ENCODE measurements at regions not wholly inside any gene's neighbourhood (a gene's known extent, or its start where the extent isn't known, plus 50 kb on each side); places are given as distances from the start of the nearest gene placed in this dataset.

- H3K27ac ChIP-seq = no peak overlapping the region
- TF ChIP-seq POLR2A (IDR thresholded peaks at IDR 0.05) (no peak), EP300 (IDR thresholded peaks at IDR 0.05) (no peak), CTCF (IDR thresholded peaks at IDR 0.05) (no peak)
- peaks cover 0 to 28% (median 0%) of the 10 kb centered on the region in 4 donors for H3K9me3 ChIP-seq
- 93 to 96% methylated on average over 5 of the region's 5 CpGs for WGBS, 2 donors
- no peak for DNase-seq (ENCODE audit: low spot score in 2 of 2)
- H3K4me1 ChIP-seq = no peaks in the 10 kb centered on the region
- H3K4me3 ChIP-seq = no peak overlapping the region
- no peaks in the 10 kb centered on the region for H3K36me3 ChIP-seq
- no peaks in the 10 kb centered on the region for H3K27me3 ChIP-seq
Measured at GRCh38 chr2:172658945-172659344, 76.7 kb upstream of the RAPGEF4 start.

- H3K27me3 ChIP-seq = no peaks in the 10 kb centered on the region
- H3K36me3 ChIP-seq = no peaks in the 10 kb centered on the region
- WGBS, 2 donors = 59 to 62% methylated on average over 3 of the region's 3 CpGs
- TF ChIP-seq CTCF (IDR thresholded peaks at IDR 0.05) (no peak), POLR2A (IDR thresholded peaks at IDR 0.05) (no peak), EP300 (IDR thresholded peaks at IDR 0.05) (no peak)
- no peak overlapping the region for H3K27ac ChIP-seq
- H3K4me1 ChIP-seq = no peaks in the 10 kb centered on the region
- DNase-seq (ENCODE audit: low spot score in 2 of 2) = no peak
- peaks cover 0 to 26% (median 0%) of the 10 kb centered on the region in 4 donors for H3K9me3 ChIP-seq
- no peak overlapping the region for H3K4me3 ChIP-seq
Measured at GRCh38 chr2:172662099-172662498, 73.5 kb upstream of the RAPGEF4 start.

- H3K9me3 ChIP-seq = peaks cover 0 to 3% (median 0%) of the 10 kb centered on the region in 4 donors
- no peaks in the 10 kb centered on the region for H3K4me1 ChIP-seq
- 73 to 79% methylated on average over 1 of the region's 1 CpG for WGBS, 2 donors
- H3K27ac ChIP-seq = no peak overlapping the region
- no peaks in the 10 kb centered on the region for H3K36me3 ChIP-seq
- TF ChIP-seq CTCF (IDR thresholded peaks at IDR 0.05) (no peak), EP300 (IDR thresholded peaks at IDR 0.05) (no peak), POLR2A (IDR thresholded peaks at IDR 0.05) (no peak)
- no peak for DNase-seq (ENCODE audit: low spot score in 2 of 2)
- no peaks in the 10 kb centered on the region for H3K27me3 ChIP-seq
- H3K4me3 ChIP-seq = no peak overlapping the region
Measured at GRCh38 chr2:172664766-172665165, 70.9 kb upstream of the RAPGEF4 start.

GRCh38 chr2:172667581-172668325 lies 67.9 kb upstream of the RAPGEF4 start:
- H3K27me3 ChIP-seq = no peaks in the 10 kb centered on the region
- no peak overlapping the region for H3K4me3 ChIP-seq
- H3K36me3 ChIP-seq = no peaks in the 10 kb centered on the region
- no peak for TF ChIP-seq EP300 (IDR thresholded peaks at IDR 0.05)
- TF ChIP-seq POLR2A (IDR thresholded peaks at IDR 0.05) = no peak
- TF ChIP-seq CTCF (IDR thresholded peaks at IDR 0.05) = no peak
- H3K4me1 ChIP-seq = no peaks in the 10 kb centered on the region
- 69 to 71% methylated on average over 3 of the region's 3 CpGs for WGBS, 2 donors
- no peak overlapping the region for H3K27ac ChIP-seq
- H3K9me3 ChIP-seq = no peaks in the 10 kb centered on the region
- no peak for DNase-seq (ENCODE audit: low spot score in 2 of 2)

GRCh38 chr2:172671501-172671900 lies 64.1 kb upstream of the RAPGEF4 start:
- Histone ChIP-seq H3K9me3 (peaks cover 0 to 7% (median 0%) of the 10 kb centered on the region in 4 donors), H3K36me3 (no peaks in the 10 kb centered on the region), H3K27me3 (no peaks in the 10 kb centered on the region), H3K4me3 (no peak overlapping the region), H3K4me1 (no peaks in the 10 kb centered on the region), H3K27ac (no peak overlapping the region)
- DNase-seq (ENCODE audit: low spot score in 2 of 2) = no peak
- TF ChIP-seq POLR2A (IDR thresholded peaks at IDR 0.05) = no peak
- no peak for TF ChIP-seq CTCF (IDR thresholded peaks at IDR 0.05)
- TF ChIP-seq EP300 (IDR thresholded peaks at IDR 0.05) = no peak
- 70 to 76% methylated on average over 1 of the region's 1 CpG for WGBS, 2 donors
